Gastroesophageal sphincter (tissue), 3 donors: ENCODE measurements at regions not wholly inside any gene's neighbourhood (a gene's known extent, or its start where the extent isn't known, plus 50 kb on each side); places are given as distances from the start of the nearest gene placed in this dataset.

ENCODE experiments used
- EP300 ChIP-seq: sonication (generic); formaldehyde crosslinking; IDR thresholded peaks from one replicate; pipeline ENCODE4 v1.6.1; 2017; ENCODE audit warnings: antibody characterized with exemption, mild to moderate bottlenecking
- POLR2A ChIP-seq, 2 donors: fragments of 450-650 bp; IDR thresholded peaks; one replicate each; pipeline ENCODE4 v1.6.1; 2017; ENCODE audit warnings: antibody characterized with exemption in 2 of 2, mild to moderate bottlenecking in 2 of 2, moderate library complexity in 1 of 2
- TF ChIP-seq, protein P1 (sequence below), 4 experiments: fragments of 200-600 bp in 2 of 4; fragments of 450-650 bp in 2 of 4; sonication (generic) in 1 of 4; IDR thresholded peaks; one replicate each; pipeline ENCODE4 v1.5.1; 2017 to 2019; ENCODE audit warnings: antibody characterized with exemption in 4 of 4, mild to moderate bottlenecking in 2 of 4, moderate library complexity in 2 of 4

DNA sequence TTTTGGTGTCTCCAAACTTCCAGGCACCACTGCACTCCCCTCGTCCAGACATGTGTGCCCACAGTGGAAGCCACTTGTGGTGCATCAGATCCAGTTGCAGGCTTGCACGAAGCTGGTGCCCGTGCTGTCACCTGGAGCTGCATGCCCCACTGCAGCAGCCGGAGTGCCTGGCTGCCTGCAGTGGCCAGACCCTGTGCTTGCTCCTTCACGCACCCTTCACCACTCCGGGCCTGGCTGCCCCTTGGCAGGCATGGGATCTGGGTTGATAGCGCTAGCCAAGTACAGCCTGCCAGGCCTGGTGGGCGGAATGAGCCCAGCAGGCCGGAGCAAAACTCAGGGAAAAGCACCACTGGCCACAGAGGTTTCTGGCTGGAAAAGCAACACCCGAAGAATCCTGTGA lies 50.2 kb upstream of the SHISA3 start:
- TF ChIP-seq, protein P1, sequence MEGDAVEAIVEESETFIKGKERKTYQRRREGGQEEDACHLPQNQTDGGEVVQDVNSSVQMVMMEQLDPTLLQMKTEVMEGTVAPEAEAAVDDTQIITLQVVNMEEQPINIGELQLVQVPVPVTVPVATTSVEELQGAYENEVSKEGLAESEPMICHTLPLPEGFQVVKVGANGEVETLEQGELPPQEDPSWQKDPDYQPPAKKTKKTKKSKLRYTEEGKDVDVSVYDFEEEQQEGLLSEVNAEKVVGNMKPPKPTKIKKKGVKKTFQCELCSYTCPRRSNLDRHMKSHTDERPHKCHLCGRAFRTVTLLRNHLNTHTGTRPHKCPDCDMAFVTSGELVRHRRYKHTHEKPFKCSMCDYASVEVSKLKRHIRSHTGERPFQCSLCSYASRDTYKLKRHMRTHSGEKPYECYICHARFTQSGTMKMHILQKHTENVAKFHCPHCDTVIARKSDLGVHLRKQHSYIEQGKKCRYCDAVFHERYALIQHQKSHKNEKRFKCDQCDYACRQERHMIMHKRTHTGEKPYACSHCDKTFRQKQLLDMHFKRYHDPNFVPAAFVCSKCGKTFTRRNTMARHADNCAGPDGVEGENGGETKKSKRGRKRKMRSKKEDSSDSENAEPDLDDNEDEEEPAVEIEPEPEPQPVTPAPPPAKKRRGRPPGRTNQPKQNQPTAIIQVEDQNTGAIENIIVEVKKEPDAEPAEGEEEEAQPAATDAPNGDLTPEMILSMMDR (IDR thresholded peaks at IDR 0.05): no peak
- TF ChIP-seq POLR2A (IDR thresholded peaks at IDR 0.05) (no peak), EP300 (no peak)
